Mesenteric fat pad (tissue), 1 donor: ENCODE measurements at regions not wholly inside any gene's neighbourhood (a gene's known extent, or its start where the extent isn't known, plus 50 kb on each side); places are given as distances from the start of the nearest gene placed in this dataset.

ENCODE experiments used
- DNase-seq: peaks from one replicate; pipeline ENCODE4 v3.0.0-alpha.2; 2020; ENCODE audit warnings: low spot score
- donor health status: DM: yes; HTN: yes; CAD: no.

DNA sequence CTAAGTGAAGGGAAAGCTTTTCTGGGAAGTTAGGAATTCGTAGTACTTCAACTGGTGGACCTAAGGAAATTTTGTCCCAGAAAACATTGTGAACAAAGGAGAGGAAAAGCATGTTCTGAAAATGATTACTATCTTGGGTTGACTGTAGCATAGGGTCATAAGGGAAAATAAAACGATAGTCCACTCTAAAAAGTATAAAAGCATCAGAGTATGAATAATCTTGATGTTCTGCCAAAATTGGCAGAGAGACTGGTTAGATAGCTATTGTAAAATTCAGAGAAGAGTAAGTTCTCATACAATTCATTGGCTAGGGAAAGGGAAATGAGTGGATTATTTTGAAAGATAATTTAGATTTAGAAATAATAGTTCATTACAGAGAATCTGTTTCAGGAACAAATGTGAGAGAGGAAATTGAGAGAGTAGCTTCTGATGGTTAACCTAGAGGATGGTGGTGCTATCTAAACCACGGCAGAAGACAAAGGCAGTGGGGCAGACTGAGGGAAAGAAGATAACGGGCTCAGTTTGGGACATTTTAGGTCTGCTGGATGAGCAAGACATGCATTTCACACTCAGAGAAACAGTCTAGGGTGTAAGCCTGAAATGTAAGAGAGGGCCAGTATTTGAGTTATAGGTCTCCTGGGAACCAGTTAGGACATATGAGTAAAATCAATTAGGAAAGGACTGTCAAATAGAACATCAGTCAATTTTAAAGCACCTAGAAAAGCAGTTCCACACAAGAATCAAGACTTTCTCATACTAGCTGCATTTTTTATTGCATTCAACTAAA lies 799.3 kb upstream of the CXADR start:
- no peak for DNase-seq

DNA sequence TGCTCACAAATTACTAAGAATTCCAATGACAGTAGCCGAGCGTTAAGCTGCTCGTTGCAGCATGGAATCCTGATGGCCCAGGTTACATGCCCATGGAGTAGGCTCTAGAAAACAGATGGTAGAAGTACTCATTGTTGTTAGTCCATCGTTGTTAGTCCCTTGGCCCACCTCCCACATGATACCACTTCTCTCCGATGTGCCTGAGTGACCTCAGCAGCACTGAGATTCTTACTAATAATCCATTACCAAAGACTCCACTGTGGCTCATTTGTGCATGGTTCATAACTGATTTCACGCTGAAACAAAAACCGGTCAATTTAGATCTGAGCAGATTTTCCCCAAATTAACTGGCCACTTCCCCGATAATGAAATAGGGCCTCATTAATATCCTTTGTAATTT lies 772.3 kb upstream of the CXADR start:
- DNase-seq: no peak

GRCh38 chr21:16741141-16741665 lies 771.6 kb upstream of the CXADR start:
- no peak for DNase-seq

GRCh38 chr21:16742131-16742641 lies 770.7 kb upstream of the CXADR start:
- DNase-seq: no peak

GRCh38 chr21:16742741-16743140 lies 770.1 kb upstream of the CXADR start:
- no peak for DNase-seq

DNA sequence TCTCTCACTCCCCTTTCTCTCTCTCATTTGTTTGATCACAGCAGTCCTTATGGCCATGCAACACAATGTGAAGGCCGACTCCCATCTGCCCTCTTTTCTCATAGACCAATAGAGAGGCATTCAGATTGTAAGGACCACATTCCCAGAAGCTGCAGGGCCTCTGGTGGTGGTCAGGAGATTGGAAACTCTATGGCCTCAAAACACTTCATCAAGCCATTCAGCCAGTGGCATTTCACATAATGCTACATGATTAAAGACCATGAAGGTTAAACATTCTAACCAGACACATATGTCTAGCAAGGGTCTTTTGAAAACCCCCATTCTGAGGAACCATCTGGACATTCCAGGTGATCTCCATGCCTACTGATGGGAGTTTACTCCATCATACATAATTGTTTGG lies 769.5 kb upstream of the CXADR start:
- DNase-seq: no peak

- no peak for DNase-seq
Observed at GRCh38 chr21:16750926-16751325, 761.9 kb upstream of the CXADR start.

DNA sequence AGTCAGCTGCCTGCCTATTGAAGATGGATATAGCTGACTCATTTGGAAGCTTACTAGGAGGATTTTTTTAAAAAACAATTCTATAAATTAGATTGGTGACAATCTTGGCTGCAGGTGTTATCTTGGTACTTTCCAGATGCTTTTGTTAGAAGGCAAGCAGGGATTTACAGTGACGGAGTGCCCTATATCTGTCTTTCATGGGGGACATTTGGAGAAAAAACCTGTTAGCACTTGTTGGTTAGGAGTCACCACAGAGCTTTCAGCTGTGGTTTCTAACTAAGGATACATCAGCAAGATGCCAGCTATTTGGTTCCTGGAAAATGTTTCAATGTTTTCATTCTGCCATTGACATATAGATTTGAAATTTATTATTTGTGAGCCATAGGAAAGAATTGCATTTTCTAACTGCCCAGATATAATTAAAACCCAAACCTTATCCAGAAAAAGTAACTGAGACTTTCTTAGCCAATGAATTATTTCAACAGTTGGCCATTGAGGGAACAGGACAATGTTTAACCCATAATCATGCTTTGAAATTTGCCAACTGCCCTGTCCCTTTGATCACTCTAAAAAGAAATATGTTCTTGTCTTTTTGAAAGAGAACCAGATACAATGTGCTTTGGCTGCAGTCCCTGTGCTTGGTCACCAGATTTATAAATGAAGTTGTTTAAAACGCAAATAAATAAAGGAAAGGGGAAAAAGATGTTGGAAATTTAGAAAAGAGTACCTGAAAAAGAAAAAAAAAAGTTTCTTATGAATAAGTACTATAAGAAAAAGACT lies 761.0 kb upstream of the CXADR start:
- DNase-seq: no peak

DNA sequence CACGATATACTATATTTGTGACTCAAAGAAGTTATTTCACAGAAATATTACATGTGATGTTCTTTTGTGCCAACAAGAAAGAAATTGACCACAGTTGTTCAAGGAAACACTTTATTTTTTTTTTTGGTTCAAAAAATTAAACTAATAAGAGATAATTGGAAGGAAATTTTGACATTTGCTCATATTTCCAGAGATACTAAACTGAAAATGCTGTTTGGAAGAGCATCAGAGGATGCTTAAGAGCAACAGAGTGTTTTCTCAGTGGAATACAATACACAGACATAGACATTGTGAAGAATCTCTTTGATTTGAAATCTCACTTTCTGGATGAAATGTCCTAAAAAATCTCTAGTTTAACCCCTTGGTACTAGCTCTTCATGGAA lies 760.4 kb upstream of the CXADR start:
- DNase-seq: no peak

DNA sequence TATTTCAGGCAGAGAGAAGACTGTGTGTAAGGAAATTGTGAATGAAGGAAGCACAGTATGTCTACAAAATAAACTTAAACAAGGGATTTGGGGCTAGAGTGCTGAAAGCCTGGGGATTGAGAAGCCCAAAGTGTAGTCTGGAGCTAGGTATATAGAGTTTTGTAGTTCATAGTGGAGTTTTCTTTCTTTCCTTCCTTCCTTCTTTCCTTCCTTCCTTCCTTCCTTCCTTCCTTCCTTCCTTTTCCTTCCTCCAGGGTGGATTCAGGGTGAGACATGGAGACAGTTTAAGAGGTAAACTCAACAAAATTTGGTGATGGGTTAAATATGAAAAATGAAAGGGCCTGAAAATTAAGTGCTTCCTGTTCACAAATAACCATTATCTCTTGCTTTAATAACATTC lies 757.8 kb upstream of the CXADR start:
- no peak for DNase-seq

- no peak for DNase-seq
Observed at GRCh38 chr21:16767201-16767600, 745.6 kb upstream of the CXADR start.

- DNase-seq: no peak
Observed at GRCh38 chr21:16768096-16768495, 744.7 kb upstream of the CXADR start.

DNA sequence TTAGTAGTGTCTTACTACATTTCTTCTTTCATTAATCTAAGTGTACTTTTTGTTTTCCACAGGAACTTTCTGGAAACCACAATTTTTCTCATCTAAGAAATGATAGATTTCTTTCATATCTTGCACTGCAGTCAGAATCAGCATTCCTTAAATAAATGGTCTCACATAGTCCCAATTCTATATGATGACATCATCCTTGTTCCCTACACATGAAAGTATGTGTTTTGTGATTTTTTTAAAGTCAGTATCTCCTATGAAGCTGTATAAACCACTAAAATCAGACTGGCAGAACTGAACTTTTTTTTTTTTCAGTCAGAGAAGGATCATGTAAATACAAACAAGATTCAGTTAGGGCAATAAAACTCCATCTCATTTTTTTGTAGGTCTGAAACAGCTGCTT lies 742.6 kb upstream of the CXADR start:
- no peak for DNase-seq

DNA sequence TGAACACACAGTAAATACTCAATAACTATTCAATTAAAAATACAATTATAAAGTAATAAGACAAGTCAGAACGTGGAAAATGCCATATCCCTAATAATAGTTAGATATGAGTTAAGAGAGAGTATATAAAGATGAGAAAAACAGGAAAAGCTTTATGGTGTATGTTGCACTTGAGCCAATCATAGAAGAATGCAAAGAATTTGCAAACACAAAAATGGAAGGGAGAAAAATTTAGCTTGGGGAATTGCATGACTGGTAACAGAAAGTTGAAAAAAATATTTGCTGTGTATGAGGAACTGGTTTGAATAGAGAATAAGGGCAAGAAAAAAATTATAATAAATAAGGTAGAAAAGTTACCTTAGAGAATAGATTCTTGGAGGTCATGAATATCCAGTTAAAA lies 739.6 kb upstream of the CXADR start:
- no peak for DNase-seq

DNA sequence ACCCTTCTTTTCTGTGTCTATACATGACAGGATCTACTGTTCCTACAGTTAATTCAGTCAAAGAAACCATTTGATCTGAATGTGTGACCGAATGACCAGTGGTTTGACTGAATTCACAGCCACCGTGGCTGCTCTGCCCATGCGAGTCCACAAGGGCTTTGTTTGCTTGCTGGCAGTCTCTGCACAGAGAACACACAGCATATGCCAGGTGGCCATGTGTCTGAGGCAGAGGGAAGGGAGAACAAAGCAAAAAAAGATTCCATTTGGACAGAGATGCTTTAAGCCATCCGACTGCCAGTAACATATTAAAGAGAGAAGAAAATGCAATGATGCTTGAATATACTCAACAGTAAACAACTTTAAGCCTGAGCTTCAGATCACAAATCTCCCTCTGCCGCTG lies 737.8 kb upstream of the CXADR start:
- DNase-seq: no peak

GRCh38 chr21:16777041-16777720 lies 735.7 kb upstream of the CXADR start:
- no peak for DNase-seq

- no peak for DNase-seq
Observed at GRCh38 chr21:16788584-16788983, 724.3 kb upstream of the CXADR start.

- no peak for DNase-seq
Observed at GRCh38 chr21:16789636-16790035, 723.2 kb upstream of the CXADR start.

GRCh38 chr21:16792101-16792500 lies 720.7 kb upstream of the CXADR start:
- no peak for DNase-seq

DNA sequence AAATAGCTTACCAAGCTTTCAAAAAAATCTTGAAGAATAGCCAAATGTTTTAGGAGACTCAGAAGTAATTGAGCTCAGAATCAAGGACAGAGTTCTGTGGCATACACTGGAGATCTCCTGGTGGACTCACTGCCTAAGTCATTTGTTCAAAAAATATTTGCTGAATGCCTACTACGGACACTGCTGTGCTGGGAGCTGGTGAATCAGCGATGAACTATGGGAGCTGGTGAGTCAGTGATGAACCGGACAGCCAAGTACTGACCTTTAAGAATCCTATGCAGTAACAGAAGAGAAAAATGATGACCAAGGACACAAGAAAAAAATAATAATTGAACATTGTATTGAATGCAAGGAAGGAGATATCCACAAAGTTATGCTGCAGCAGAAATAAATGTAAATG lies 717.9 kb upstream of the CXADR start:
- DNase-seq: no peak

DNA sequence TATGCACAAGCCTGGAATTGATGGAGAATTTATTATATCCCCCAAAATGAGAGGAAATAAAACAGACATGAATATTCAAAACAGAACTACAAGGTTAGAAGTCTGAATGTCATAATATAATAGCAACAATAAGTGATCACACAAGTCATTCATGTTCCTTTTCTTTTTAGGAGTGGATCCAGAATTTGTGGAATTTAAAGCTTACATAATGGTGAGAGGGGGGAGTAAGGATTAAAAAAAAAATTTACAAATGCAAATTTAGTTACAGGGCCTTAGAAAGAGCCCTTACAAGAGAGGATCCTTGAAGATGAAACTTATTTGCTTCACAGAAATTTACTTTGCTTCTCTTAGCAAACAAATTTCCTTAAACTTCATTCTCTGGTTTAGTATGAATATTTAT lies 716.1 kb upstream of the CXADR start:
- DNase-seq: no peak

DNA sequence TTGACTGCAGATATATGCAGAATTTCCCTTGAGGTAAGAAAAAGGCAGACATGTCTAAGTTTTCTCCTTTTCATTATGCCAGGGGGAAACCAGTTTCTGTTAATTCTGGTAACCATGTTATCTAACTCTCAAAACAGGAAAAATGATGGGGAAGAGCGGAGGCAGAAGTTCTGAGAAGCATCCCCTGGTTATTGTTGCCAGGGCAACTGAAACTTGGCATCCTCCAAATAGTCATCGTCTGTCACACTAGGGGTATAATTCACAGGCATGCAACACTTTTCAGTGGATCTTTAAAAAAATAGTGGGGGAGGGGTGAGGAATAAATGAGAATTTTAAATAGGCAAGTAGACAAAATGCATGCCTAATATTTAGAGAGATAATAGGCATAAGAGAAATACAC lies 715.3 kb upstream of the CXADR start:
- DNase-seq: no peak
